ENCODE measurements at regions not wholly inside any gene's neighbourhood (a gene's known extent, or its start where the extent isn't known, plus 50 kb on each side); places are given as distances from the start of the nearest gene placed in this dataset.
"Not testable (repeated sequence)": the region's sequence is repeated elsewhere in the genome, so short reads cannot be mapped to it uniquely, and the experiment has no call there.

DNA sequence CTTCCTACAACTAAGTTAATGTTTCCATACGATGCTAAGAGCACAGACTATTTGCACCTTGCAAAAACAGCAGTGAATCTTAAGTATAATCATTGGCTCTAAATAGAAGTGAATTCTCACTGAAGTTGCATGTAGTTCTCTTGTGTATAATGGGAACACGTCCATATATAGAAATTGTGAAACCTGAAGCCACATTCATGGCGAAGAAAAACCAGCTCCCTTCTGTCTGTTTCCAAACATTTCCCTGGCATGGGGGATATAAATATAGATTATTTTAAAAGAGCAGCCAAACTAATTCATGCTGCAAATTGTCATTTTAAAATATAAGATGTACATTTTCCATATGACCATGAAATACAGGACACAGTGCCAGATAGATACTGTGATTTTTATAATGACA, 71.1 kb downstream of the TRAM1L1 start:
- H3K27ac ChIP-seq: no peak overlapping the region
- intact Hi-C loops (cut with DNase I): no loop called here
- H3K4me3 ChIP-seq: no peak overlapping the region
- H3K4me1 ChIP-seq: no peaks in the 10 kb centered on the region
- TF ChIP-seq POLR2AphosphoS5 (IDR thresholded peaks at IDR 0.05; ENCODE audit: insufficient read depth in 1 of 2, low read depth in 1 of 2) (no peak), POLR2A (IDR thresholded peaks at IDR 0.05) (no peak)
- TF ChIP-seq, protein P1, sequence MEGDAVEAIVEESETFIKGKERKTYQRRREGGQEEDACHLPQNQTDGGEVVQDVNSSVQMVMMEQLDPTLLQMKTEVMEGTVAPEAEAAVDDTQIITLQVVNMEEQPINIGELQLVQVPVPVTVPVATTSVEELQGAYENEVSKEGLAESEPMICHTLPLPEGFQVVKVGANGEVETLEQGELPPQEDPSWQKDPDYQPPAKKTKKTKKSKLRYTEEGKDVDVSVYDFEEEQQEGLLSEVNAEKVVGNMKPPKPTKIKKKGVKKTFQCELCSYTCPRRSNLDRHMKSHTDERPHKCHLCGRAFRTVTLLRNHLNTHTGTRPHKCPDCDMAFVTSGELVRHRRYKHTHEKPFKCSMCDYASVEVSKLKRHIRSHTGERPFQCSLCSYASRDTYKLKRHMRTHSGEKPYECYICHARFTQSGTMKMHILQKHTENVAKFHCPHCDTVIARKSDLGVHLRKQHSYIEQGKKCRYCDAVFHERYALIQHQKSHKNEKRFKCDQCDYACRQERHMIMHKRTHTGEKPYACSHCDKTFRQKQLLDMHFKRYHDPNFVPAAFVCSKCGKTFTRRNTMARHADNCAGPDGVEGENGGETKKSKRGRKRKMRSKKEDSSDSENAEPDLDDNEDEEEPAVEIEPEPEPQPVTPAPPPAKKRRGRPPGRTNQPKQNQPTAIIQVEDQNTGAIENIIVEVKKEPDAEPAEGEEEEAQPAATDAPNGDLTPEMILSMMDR (IDR thresholded peaks at IDR 0.05): no peak
- H3K27me3 ChIP-seq: no peaks in the 10 kb centered on the region
- no peaks in the 10 kb centered on the region for H3K36me3 ChIP-seq
- no peak for DNase-seq (ENCODE audit: extremely low spot score in 2 of 2)
- no peaks in the 10 kb centered on the region for H3K9me3 ChIP-seq

DNA sequence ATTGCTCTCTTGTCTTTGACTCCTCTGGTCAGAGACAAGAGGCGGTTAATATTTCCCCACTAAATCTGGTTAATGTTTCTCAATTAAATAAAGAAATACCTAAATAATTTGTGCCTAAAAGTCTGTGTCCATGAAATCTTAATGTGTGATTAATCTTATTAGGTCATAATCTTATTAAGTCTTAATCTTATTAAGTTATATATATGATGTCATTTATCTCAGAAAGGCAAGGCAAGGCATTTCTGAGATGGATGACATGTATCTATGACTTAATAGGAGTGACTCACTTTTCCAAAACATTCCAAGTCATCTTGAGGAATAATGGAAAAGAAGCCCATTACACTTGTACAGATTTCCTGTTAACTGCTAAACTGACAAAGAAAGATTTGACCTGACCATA, 74.7 kb downstream of the TRAM1L1 start:
- no peaks in the 10 kb centered on the region for H3K4me1 ChIP-seq
- H3K9me3 ChIP-seq: no peaks in the 10 kb centered on the region
- TF ChIP-seq, protein P1 (IDR thresholded peaks at IDR 0.05): no peak
- no peak overlapping the region for H3K4me3 ChIP-seq
- no peak for DNase-seq (ENCODE audit: extremely low spot score in 2 of 2)
- H3K27me3 ChIP-seq: no peaks in the 10 kb centered on the region
- intact Hi-C loops (cut with DNase I): no loop called here
- no peaks in the 10 kb centered on the region for H3K36me3 ChIP-seq
- no peak overlapping the region for H3K27ac ChIP-seq

DNA sequence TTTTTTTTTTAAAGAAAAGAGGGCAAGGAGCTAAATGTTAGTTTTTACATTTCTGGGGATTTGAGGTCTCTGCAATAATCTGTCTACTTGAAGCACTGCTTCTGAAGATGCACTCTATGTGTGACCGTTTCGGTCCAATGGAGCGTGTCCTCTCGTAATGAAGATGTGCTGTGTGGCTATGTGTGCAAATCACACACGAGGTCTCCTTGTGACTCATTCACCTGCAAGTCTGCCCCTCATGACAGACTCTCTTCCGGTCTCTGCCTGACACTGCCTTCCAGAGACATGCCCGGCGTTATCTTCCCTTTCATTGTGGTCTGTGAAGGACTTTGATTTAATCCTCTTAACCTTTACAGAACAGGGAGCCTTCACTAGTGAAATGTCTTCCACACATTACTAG, 84.3 kb downstream of the TRAM1L1 start:
- intact Hi-C loops (cut with DNase I): no loop called here

DNA sequence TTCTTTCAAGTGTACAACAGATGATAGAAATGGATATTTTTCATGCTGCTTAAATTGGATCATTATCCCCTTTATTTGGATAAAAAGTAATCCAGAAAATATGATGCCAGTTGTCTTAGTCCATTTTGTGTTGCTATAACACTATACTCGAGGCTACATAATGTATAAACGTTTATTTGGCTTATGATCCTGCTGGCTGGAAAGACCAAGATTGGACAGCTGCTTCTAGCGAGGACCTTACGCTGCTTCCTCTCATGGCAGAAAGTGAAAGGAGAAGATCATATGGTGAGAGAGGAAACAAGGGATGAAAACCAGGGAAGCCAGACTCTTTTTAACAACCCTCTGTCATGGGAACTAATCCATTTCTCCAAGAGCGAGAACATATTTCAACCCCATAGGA, 102.7 kb downstream of the TRAM1L1 start:
- intact Hi-C loops (cut with DNase I): no loop called here
- TF ChIP-seq, protein P1 (IDR thresholded peaks at IDR 0.05): no peak
- TF ChIP-seq POLR2A (IDR thresholded peaks at IDR 0.05) (no peak), POLR2AphosphoS5 (IDR thresholded peaks at IDR 0.05; ENCODE audit: insufficient read depth in 1 of 2, low read depth in 1 of 2) (no peak)
- no peaks in the 10 kb centered on the region for H3K4me1 ChIP-seq

More for the DNA sequence above, 84.3 kb downstream of the TRAM1L1 start:
- Histone ChIP-seq H3K9me3 (no peaks in the 10 kb centered on the region), H3K4me1 (no peaks in the 10 kb centered on the region), H3K27ac (no peak overlapping the region), H3K4me3 (no peak overlapping the region), H3K36me3 (no peaks in the 10 kb centered on the region), H3K27me3 (no peaks in the 10 kb centered on the region)
- TF ChIP-seq, protein P1 (IDR thresholded peaks at IDR 0.05): no peak
- TF ChIP-seq POLR2A (IDR thresholded peaks at IDR 0.05) (no peak), POLR2AphosphoS5 (IDR thresholded peaks at IDR 0.05; ENCODE audit: insufficient read depth in 1 of 2, low read depth in 1 of 2) (no peak)
- no peak for DNase-seq (ENCODE audit: extremely low spot score in 2 of 2)

DNA sequence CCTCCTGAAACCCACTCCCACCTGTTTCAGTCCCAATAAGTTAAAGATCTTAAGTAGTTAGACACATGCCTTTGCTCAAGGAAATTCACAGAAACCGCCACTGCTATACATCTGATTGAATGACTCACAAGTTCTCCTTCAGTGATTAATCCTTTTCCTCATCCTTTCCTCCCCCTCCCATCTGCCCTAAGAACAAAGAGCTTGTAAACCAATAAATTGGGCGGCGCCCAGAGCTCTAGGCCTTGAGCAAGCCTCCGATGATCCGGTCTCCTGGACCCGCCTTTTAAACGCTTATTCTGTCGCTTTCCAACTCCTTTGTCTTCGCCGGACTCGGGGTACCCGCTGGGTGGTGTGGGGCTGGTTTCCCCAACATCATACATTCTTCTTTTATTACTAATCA, 104.9 kb downstream of the TRAM1L1 start:
- H3K36me3 ChIP-seq; H3K4me1 ChIP-seq; H3K4me3 ChIP-seq; intact Hi-C loops (cut with DNase I); DNase-seq (ENCODE audit: extremely low spot score in 2 of 2); H3K27me3 ChIP-seq; H3K27ac ChIP-seq; H3K9me3 ChIP-seq: not testable (repeated sequence)

More for the DNA sequence above, 102.7 kb downstream of the TRAM1L1 start:
- no peak overlapping the region for H3K4me3 ChIP-seq
- no peaks in the 10 kb centered on the region for H3K36me3 ChIP-seq
- DNase-seq (ENCODE audit: extremely low spot score in 2 of 2): no peak
- H3K27me3 ChIP-seq: no peaks in the 10 kb centered on the region
- no peaks in the 10 kb centered on the region for H3K9me3 ChIP-seq
- H3K27ac ChIP-seq: no peak overlapping the region

DNA sequence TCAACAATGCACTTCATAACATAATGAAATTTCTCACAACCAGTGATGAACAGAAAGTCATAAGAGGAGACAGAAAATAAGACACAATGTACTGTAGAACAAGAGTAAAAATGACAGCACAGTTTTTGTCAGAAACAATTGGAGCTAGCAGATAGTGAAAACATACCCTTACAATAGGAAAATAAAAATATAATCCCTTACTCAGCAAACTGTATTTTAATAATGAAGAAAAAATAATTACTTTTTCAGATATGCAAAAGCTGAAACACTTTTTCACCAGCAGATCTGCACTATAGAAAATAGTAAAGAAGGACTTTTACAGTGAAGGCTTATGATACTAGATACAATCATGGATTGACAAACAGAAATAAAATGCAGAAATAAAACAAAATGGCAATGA, 126.3 kb downstream of the TRAM1L1 start:
- Histone ChIP-seq H3K27ac (no peak overlapping the region), H3K27me3 (no peaks in the 10 kb centered on the region), H3K4me1 (no peaks in the 10 kb centered on the region), H3K9me3 (no peaks in the 10 kb centered on the region), H3K36me3 (no peaks in the 10 kb centered on the region), H3K4me3 (no peak overlapping the region)
- TF ChIP-seq, protein P1 (IDR thresholded peaks at IDR 0.05): no peak
- TF ChIP-seq POLR2A (IDR thresholded peaks at IDR 0.05): no peak
- intact Hi-C loops (cut with DNase I): no loop called here
- no peak for DNase-seq (ENCODE audit: extremely low spot score in 2 of 2)

All from vagina (tissue), 2 donors.